ENCODE measurements at regions not wholly inside any gene's neighbourhood (a gene's known extent, or its start where the extent isn't known, plus 50 kb on each side); places are given as distances from the start of the nearest gene placed in this dataset.

- POLR2A ChIA-PET: no interaction called here
- Histone ChIP-seq H3K4me1 (ENCODE audit: control insufficient read depth, extremely low read depth, insufficient read depth, low read length) (no peaks in the 10 kb centered on the region), H3K36me3 (ENCODE audit: control insufficient read depth in 2 of 2, extremely low read depth in 1 of 2, insufficient read depth in 2 of 2, low read length in 2 of 2) (no peaks in the 10 kb centered on the region), H3K9me3 (replicated peaks; ENCODE audit: control insufficient read depth, insufficient read depth, low read length) (no peaks in the 10 kb centered on the region), H3K79me2 (ENCODE audit: control insufficient read depth, insufficient read depth, low read length) (no peaks in the 10 kb centered on the region), H3K9ac (replicated peaks; ENCODE audit: extremely low read depth, insufficient read depth, low read length) (no peak overlapping the region), H3K27ac (ENCODE audit: insufficient read depth, low read depth, low read length) (no peak overlapping the region), H2AFZ (ENCODE audit: low read depth, low read length) (no peak overlapping the region), H3K4me2 (ENCODE audit: insufficient read depth, low read length) (no peak overlapping the region), H3K9me1 (replicated peaks; ENCODE audit: control insufficient read depth, extremely low read depth, insufficient read depth, low read length) (no peaks in the 10 kb centered on the region), H4K20me1 (replicated peaks; ENCODE audit: control insufficient read depth, extremely low read depth, insufficient read depth, low read length) (no peaks in the 10 kb centered on the region), H3K4me3 (replicated peaks in 1 of 3; ENCODE audit: insufficient read depth in 1 of 3, low read depth in 1 of 3, low read length in 3 of 3) (no peak overlapping the region), H3K27me3 (ENCODE audit: control insufficient read depth in 2 of 2, insufficient read depth in 2 of 2, low read length in 2 of 2) (peaks cover 6 to 7% of the 10 kb centered on the region in 2 experiments)
- BruUV-seq (replicated peaks): no TSS peak
- no peak for DNase-seq (ENCODE audit: low read depth, low spot score)
- no peak for FAIRE-seq
- CTCF ChIA-PET: no interaction called here
- no peak for TF ChIP-seq JUN (IDR thresholded peaks at IDR 0.05; ENCODE audit: borderline replicate concordance, insufficient read depth, insufficient read length, low read depth)
- no peak for TF ChIP-seq FOS (IDR thresholded peaks at IDR 0.05; ENCODE audit: borderline replicate concordance, insufficient read depth, low read length)
- TF ChIP-seq POLR2A (IDR thresholded peaks at IDR 0.05; ENCODE audit: low read depth, low read length): no peak
- no peak for TF ChIP-seq POLR2AphosphoS5 (IDR thresholded peaks at IDR 0.05; ENCODE audit: insufficient read depth, low read depth, low read length)
- TF ChIP-seq GATA2 (IDR thresholded peaks at IDR 0.05; ENCODE audit: insufficient read depth, insufficient read length, low read depth, low read length): no peak
- no peak for TF ChIP-seq CTCF (IDR thresholded peaks at IDR 0.05; ENCODE audit: extremely low read depth in 1 of 2, insufficient read depth in 1 of 2, low read depth in 1 of 2, low read length in 2 of 2)
- TF ChIP-seq MAX (IDR thresholded peaks at IDR 0.05; ENCODE audit: insufficient read depth, insufficient read length): no peak
- TF ChIP-seq EZH2 (IDR thresholded peaks at IDR 0.05; ENCODE audit: borderline replicate concordance, low read depth, low read length, severe bottlenecking): no peak
- no peak for TF ChIP-seq MYC (IDR thresholded peaks at IDR 0.05; ENCODE audit: low read depth, low read length)
- intact Hi-C loops (cut with micrococcal nuclease) (no loop called here), dilution Hi-C loops (cut with MboI; ENCODE audit: extremely low pct_ligation_motif_present, low sequenced_read_pairs) (no loop called here)
These were observed 89.2 kb downstream of the CD164 start for GRCh38 chr6:109292983-109293586.
